ENCODE measurements at regions not wholly inside any gene's neighbourhood (a gene's known extent, or its start where the extent isn't known, plus 50 kb on each side); places are given as distances from the start of the nearest gene placed in this dataset.

- intact Hi-C loops (cut with DNase I; ENCODE audit: low total_unique reads): no loop called here
- TF ChIP-seq CTCF (IDR thresholded peaks at IDR 0.05) (no peak), POLR2AphosphoS5 (IDR thresholded peaks at IDR 0.05) (no peak), POLR2A (IDR thresholded peaks at IDR 0.05) (no peak), EP300 (IDR thresholded peaks at IDR 0.05) (no peak)
- 49 to 61% (median 54%) methylated on average over 2 of the region's 2 CpGs for WGBS, 5 donors
- no peak for DNase-seq
- Histone ChIP-seq H3K4me1 (no peaks in the 10 kb centered on the region), H3K27ac (no peak overlapping the region), H3K9me3 (no peaks in the 10 kb centered on the region), H3K36me3 (no peaks in the 10 kb centered on the region), H3K4me3 (no peak overlapping the region), H3K27me3 (no peaks in the 10 kb centered on the region)
Measured at GRCh38 chr18:2406544-2406943, 164.8 kb downstream of the METTL4 start.

GRCh38 chr18:2407961-2408360, 163.3 kb downstream of the METTL4 start:
- H3K9me3 ChIP-seq: no peaks in the 10 kb centered on the region
- H3K27me3 ChIP-seq: no peaks in the 10 kb centered on the region
- no peak overlapping the region for H3K27ac ChIP-seq
- H3K36me3 ChIP-seq: no peaks in the 10 kb centered on the region
- TF ChIP-seq EP300 (IDR thresholded peaks at IDR 0.05): no peak
- TF ChIP-seq POLR2AphosphoS5 (IDR thresholded peaks at IDR 0.05): no peak
- no peak for TF ChIP-seq CTCF (IDR thresholded peaks at IDR 0.05)
- no peak for TF ChIP-seq POLR2A (IDR thresholded peaks at IDR 0.05)
- no peaks in the 10 kb centered on the region for H3K4me1 ChIP-seq
- DNase-seq: no peak
- intact Hi-C loops (cut with DNase I; ENCODE audit: low total_unique reads): no loop called here
- 24 to 49% (median 37%) methylated on average over 1 of the region's 1 CpG for WGBS, 5 donors
- no peak overlapping the region for H3K4me3 ChIP-seq

- no peak overlapping the region for H3K27ac ChIP-seq
- no peaks in the 10 kb centered on the region for H3K9me3 ChIP-seq
- intact Hi-C loops (cut with DNase I; ENCODE audit: low total_unique reads): no loop called here
- 60 to 72% (median 66%) methylated on average over 5 of the region's 5 CpGs for WGBS, 5 donors
- DNase-seq: peak in 1 of 2 donors; percentile 10
- TF ChIP-seq EP300 (IDR thresholded peaks at IDR 0.05): no peak
- no peak for TF ChIP-seq POLR2A (IDR thresholded peaks at IDR 0.05)
- TF ChIP-seq POLR2AphosphoS5 (IDR thresholded peaks at IDR 0.05): no peak
- TF ChIP-seq CTCF (IDR thresholded peaks at IDR 0.05): no peak
- H3K27me3 ChIP-seq: no peaks in the 10 kb centered on the region
- H3K4me3 ChIP-seq: no peak overlapping the region
- no peaks in the 10 kb centered on the region for H3K36me3 ChIP-seq
- no peaks in the 10 kb centered on the region for H3K4me1 ChIP-seq
Measured at GRCh38 chr18:2409906-2410305, 161.4 kb downstream of the METTL4 start.

GRCh38 chr18:2410688-2411087, 160.6 kb downstream of the METTL4 start:
- Histone ChIP-seq H3K36me3 (no peaks in the 10 kb centered on the region), H3K4me1 (no peaks in the 10 kb centered on the region), H3K4me3 (no peak overlapping the region), H3K9me3 (no peaks in the 10 kb centered on the region), H3K27me3 (no peaks in the 10 kb centered on the region), H3K27ac (no peak overlapping the region)
- no peak for TF ChIP-seq POLR2AphosphoS5 (IDR thresholded peaks at IDR 0.05)
- no peak for TF ChIP-seq CTCF (IDR thresholded peaks at IDR 0.05)
- TF ChIP-seq EP300 (IDR thresholded peaks at IDR 0.05): no peak
- no peak for TF ChIP-seq POLR2A (IDR thresholded peaks at IDR 0.05)
- peak in 1 of 2 donors; percentile 49 for DNase-seq
- WGBS, 5 donors: 68 to 83% (median 73%) methylated on average over 1 of the region's 1 CpG
- intact Hi-C loops (cut with DNase I; ENCODE audit: low total_unique reads): no loop called here

Measured in stomach (tissue), 8 donors.